HG03442 (cell line): ENCODE measurements at regions not wholly inside any gene's neighbourhood (a gene's known extent, or its start where the extent isn't known, plus 50 kb on each side); places are given as distances from the start of the nearest gene placed in this dataset.

Source experiments
- ATAC-seq: cut with Tn5 transposase; IDR thresholded peaks from one replicate; pipeline ENCODE4 v1.9.1; 2021; ENCODE audit warnings: mild to moderate bottlenecking, moderate library complexity; ENCODE audit not compliant: unreplicated experiment

GRCh38 chrX:69028006-69028760 is 137.1 kb downstream of the PJA1 start:
- ATAC-seq: peak; percentile 96

GRCh38 chrX:69027181-69028005 is 137.9 kb downstream of the PJA1 start:
- ATAC-seq: peak; percentile 43

- ATAC-seq: no peak
Measured at GRCh38 chrX:69025802-69026301, 139.4 kb downstream of the PJA1 start.

GRCh38 chrX:69024931-69025330 is 140.3 kb downstream of the PJA1 start:
- ATAC-seq: no peak

DNA sequence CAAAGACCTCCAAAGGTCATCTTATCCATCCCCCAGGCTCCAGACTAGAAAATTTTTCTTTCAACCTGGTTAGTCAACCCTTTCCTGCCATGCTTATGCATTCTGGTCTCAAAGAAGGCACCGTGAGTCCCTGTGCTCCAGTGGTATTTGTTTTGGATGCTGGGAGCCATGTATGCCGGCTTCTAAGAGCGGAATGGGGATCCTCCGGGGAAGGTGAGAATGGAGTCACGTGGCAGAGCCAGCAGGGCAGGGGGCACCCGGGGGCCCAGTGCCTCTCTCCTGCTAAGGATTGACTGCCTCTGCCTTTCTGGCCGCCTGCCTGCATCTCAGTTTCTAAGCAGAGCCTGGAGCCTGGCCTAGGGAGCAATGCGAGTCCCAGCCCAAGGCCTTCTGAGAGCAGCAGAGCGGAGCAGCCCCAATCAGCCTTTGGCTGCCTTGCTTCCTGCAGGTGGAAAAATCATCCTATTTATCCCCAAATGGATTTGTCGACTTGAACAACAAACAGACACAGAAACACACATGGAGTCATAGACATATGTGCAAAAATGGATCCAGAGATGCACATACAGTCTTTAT is 141.0 kb downstream of the PJA1 start:
- no peak for ATAC-seq

DNA sequence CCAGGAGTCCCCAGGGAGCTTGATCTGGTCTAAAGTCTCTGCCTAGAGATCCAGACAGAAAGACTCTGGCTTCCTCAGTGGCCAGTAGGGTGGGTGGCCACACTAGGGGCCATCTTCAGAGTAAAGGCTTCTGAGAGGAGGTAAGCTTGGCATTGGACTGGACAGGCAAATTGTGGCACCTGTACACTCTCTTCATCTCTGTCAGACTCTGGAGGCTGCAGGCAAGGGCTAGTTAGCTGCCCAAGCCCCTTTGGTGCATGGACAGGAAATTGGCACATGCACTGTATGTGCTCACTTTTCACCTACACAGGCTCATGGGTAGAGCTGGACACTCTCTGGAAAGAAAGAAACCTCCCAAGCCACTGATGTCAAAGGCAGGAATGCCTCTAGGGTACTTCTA is 142.8 kb downstream of the PJA1 start:
- ATAC-seq: no peak

DNA sequence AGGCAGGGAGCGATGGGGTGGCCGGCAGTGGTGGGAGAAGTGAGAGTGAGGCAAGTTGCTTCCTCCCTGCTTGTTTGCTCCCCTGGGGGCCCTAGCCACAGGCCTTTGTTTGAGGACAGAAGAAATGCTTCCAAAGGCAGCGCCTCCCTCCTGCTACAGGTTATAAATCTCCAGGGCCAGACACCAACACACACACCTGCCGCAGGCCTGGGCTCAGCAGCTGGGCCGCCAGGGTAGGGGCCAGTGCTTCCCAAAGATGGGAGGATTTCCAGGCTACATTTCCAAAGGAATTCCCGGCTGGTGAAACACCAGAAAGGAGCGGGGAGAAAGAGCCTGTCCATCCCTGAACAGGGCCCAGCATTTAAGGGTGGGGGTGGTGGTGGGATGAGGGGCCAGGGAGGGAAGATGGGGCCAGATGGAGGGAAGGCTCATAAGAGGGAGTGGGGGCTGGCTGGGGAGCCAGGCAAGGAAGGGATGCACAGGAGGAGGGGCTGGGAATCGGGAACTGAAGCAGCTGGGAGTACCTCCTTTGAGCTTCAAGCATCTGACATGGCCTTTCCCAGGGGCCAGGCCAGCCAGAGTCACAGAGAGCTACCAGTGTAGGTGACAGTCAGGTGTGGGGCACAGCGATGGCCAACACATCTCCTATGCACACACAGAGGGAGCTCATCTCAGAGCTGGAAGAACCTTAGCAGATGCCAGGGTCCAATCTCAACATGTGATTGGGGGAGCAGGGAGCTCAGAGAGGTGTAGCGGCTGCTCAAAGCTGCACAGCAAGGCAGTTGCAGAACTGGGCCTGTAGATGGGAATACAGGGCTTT is 143.9 kb downstream of the PJA1 start:
- no peak for ATAC-seq

- no peak for ATAC-seq
Measured at GRCh38 chrX:69020316-69020715, 144.9 kb downstream of the PJA1 start.

DNA sequence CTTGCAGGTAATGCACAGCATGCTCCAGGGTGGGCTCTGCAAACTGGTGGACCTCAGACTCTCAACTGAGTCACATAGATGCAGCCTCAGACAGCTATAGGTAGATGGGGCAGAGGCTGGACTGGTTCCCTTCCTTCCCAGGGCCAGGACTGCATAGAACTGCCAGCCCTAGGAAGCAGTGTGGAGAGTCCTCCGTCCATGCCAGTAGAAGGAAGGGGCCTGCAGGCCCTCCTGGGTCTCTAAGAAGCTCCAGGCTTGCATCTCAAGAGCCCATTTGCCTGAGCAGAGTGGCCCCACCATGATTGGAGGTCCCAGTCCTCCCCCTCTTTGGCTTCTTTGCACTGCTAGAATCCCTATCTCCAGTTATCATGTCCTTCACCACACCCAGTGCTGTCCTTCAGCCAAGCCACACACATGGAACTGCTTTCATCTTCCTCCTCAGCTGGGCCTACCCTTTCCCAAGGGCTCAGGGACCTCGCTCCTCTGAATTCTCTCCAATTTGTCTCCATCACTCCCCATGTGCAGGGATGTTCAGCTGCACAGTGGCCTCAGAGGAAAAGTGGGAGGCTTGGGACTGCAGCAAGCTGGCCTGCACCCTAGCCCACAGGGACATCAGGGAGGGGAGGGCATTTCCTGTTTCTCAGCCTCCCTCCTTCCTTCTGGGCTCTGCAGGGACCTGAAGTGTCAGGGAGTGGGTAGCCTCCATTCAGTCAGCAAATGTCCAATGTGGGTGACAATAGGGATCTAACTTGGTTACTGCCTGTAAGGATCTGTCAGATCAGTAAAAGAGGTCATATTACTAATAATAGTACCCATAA is 146.0 kb downstream of the PJA1 start:
- no peak for ATAC-seq

GRCh38 chrX:69018416-69019072 is 146.7 kb downstream of the PJA1 start:
- no peak for ATAC-seq

DNA sequence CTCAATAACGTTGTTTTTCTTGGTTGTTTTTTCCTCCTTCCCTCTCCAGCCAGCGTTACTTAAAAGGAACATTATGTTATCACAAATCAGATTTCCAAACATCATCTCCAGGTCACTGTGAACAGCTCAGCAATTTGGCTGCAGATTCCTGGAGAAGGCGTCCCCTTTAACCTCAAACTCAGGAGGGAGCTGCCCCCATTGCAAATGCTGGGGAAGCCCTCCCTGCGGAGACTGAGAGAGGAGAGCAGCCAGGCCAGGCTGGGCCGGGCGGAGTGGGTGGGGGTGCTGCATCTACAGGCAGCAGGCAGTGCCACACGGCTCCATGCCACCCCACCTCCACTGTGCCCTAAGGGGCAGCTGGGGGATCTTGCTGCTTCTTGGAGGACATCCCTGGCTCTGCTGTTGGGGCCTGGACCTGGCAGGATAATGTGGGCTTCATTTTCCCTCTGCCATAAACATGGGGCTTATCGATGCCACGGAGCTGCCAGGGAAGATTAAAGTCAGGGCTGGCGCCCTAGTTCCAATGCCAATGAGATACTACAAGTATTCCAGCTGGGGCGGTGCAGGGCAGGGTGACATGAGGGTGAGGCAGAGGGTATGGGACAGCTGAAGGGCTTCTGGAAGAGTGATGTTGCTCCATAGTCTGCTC is 148.8 kb downstream of the PJA1 start:
- ATAC-seq: no peak

DNA sequence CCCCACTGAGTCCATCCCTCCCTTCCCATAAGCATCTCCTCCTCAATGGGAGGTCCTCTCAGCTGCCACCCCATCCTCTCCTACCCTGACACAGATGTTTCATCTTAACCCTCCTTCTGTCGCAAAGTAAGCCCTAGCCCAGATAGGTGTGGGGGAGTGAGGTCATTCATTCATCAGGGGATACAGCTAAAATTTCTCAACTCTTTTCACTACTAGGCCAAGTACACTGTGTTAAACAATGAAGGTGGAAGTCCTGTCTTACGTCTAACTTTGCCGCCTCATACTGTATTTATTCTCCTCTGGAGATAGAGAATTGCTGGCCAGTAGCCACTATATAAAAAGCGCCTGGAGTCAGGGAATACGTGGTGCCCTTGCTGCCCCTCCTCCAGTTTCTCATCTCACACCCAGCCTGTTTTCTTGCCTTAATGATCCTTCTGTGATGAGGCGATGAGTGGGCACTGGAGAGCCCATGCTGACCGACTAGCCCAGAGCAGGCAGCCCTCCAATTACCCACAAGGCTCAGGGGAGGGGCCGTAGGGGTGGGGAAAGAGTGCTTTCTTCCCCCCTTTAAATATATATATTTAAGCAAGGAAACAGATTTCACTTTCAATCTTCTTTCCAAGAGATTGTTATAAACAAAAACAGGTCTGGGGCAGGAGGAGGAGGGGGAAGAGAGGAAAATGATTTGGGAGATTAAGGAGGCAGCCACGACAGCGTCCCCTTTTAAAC is 149.5 kb downstream of the PJA1 start:
- ATAC-seq: no peak

DNA sequence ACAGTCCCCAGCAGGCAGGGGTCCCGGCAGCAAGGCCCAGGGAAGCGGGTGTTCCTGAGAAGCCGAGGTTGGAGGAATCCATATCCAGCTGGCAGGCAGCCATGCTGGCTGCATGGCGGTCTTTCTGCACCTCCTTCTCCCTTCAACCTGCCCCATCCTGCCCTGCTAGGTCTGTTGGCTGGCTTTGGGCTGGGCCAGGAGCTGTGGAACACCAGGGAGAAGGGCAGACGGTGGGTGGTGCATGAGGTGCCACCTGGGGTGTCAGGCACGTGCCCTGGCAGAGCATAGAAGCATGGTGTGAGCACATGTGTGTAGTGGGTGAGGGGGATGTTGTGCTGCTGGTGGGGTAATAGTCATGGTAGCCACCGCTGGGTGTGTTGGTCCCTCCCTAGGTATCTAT is 150.1 kb downstream of the PJA1 start:
- no peak for ATAC-seq

GRCh38 chrX:69014200-69014599 is 151.1 kb downstream of the PJA1 start:
- ATAC-seq: no peak

DNA sequence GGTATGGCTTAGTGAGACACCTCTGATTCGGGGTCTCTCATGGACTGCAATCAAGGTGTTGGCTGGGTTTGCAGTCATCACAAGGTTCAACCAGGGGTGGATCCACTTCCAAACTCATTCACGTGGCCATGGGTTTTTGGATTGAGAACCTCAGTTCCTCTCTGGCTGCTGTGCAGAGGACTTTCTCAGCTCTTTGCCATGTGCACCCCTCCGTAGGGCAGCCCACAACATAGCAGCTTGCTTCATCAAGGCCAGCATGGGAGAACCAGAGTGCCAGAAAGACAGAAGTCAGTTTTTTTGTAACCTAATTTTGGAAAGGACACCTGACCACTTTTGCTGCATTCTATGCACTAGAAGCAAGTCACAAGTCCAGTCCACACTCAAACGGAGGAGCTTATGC is 154.9 kb downstream of the PJA1 start:
- ATAC-seq: no peak

DNA sequence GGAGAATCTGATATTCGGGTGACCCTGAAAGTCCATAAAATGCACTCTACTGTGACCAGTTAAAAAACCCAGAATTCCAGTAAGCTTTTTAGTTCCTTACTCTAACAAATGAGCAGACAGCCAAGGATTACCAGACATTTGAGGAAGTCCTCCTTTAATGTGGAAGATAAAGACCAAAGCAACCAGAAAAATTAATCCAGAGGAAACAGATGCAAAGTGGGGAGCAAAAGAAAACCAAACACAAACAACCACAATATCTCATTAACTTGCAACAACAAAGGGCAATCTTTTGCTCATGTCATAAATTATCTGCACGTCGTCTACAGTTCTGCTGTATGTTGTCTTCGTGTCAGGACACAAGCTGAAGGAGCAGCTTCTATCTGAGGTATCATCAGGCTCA is 164.4 kb downstream of the PJA1 start:
- ATAC-seq: no peak

- ATAC-seq: no peak
Measured at GRCh38 chrX:68999931-69000330, 165.3 kb downstream of the PJA1 start.

DNA sequence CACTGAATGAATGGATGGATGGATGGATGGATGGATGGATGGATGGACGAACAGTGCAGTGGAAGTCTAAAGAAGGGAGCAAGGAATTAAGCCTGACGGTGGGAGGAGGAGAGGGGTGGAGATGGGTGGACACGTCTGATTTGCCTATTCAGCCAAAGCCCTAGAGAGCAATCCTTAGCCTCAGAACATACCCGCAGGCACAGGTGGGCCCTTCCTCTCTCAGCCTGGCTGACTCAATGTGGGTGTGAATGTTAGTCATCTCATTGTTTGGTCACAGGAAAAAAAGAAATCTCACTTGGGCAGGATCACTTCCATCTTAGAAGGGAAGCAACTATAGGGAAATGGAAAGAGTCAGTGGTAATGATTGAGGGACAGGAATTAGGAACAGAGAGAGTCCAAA is 165.9 kb downstream of the PJA1 start:
- ATAC-seq: no peak
